Stimulated activated naive CD8-positive, alpha-beta T cell treated with anti-CD3 and anti-CD28 coated beads, Interleukin-15, Interleukin-2, amounts not matched to agents 100 ng/mL and 50 ng/mL, for 24 hours (primary cell): ENCODE measurements at regions not wholly inside any gene's neighbourhood (a gene's known extent, or its start where the extent isn't known, plus 50 kb on each side); places are given as distances from the start of the nearest gene placed in this dataset.

Experiments used
- H3K27ac Mint-ChIP-seq: one replicate; pipeline ENCODE4 v1.8.0; 2021; ENCODE audit warnings: mild to moderate bottlenecking, mixed read lengths
- H3K27me3 Mint-ChIP-seq: one replicate; pipeline ENCODE4 v1.8.0; 2021; ENCODE audit warnings: mixed read lengths
- H3K36me3 Mint-ChIP-seq: one replicate; pipeline ENCODE4 v1.8.0; 2021; ENCODE audit warnings: low read depth, mixed read lengths
- H3K4me1 Mint-ChIP-seq: one replicate; pipeline ENCODE4 v1.8.0; 2021; ENCODE audit warnings: low read depth, mixed read lengths
- H3K4me3 Mint-ChIP-seq: one replicate; pipeline ENCODE4 v1.8.0; 2021; ENCODE audit warnings: mild to moderate bottlenecking, mixed read lengths
- H3K9me3 Mint-ChIP-seq: one replicate; pipeline ENCODE4 v1.8.0; 2021; ENCODE audit warnings: mixed read lengths

GRCh38 chr5:57097526-57097925 lies 76.3 kb upstream of the GPBP1 start:
- H3K9me3 Mint-ChIP-seq: peaks cover 24% of the 10 kb centered on the region
- H3K27ac Mint-ChIP-seq: no peak overlapping the region
- no peaks in the 10 kb centered on the region for H3K4me1 Mint-ChIP-seq
- H3K27me3 Mint-ChIP-seq: peaks cover 6% of the 10 kb centered on the region
- H3K4me3 Mint-ChIP-seq: no peak overlapping the region
- H3K36me3 Mint-ChIP-seq: peaks cover 11% of the 10 kb centered on the region

- Mint-ChIP-seq H3K36me3 (peaks cover 11% of the 10 kb centered on the region), H3K4me1 (no peaks in the 10 kb centered on the region), H3K4me3 (no peak overlapping the region), H3K27me3 (peaks cover 6% of the 10 kb centered on the region), H3K27ac (no peak overlapping the region), H3K9me3 (peaks cover 15% of the 10 kb centered on the region)
Measured at GRCh38 chr5:57102189-57102904, 71.5 kb upstream of the GPBP1 start.

- Mint-ChIP-seq H3K4me1 (no peaks in the 10 kb centered on the region), H3K4me3 (no peak overlapping the region), H3K27me3 (peaks cover 6% of the 10 kb centered on the region), H3K27ac (no peak overlapping the region), H3K9me3 (peaks cover 9% of the 10 kb centered on the region), H3K36me3 (peaks cover 6% of the 10 kb centered on the region)
Measured at GRCh38 chr5:57102905-57103255, 71.0 kb upstream of the GPBP1 start.

- no peak overlapping the region for H3K27ac Mint-ChIP-seq
- no peak overlapping the region for H3K4me3 Mint-ChIP-seq
- peaks cover 4% of the 10 kb centered on the region for H3K36me3 Mint-ChIP-seq
- peaks cover 4% of the 10 kb centered on the region for H3K27me3 Mint-ChIP-seq
- no peaks in the 10 kb centered on the region for H3K4me1 Mint-ChIP-seq
- peaks cover 4% of the 10 kb centered on the region for H3K9me3 Mint-ChIP-seq
Measured at GRCh38 chr5:57103317-57103907, 70.4 kb upstream of the GPBP1 start.

GRCh38 chr5:57106661-57107060 lies 67.2 kb upstream of the GPBP1 start:
- Mint-ChIP-seq H3K4me1 (no peaks in the 10 kb centered on the region), H3K4me3 (no peak overlapping the region), H3K36me3 (no peaks in the 10 kb centered on the region), H3K27me3 (no peaks in the 10 kb centered on the region), H3K27ac (no peak overlapping the region), H3K9me3 (no peaks in the 10 kb centered on the region)

GRCh38 chr5:57111993-57112392 lies 61.9 kb upstream of the GPBP1 start:
- Mint-ChIP-seq H3K9me3 (no peaks in the 10 kb centered on the region), H3K36me3 (no peaks in the 10 kb centered on the region), H3K4me1 (peaks cover 5% of the 10 kb centered on the region), H3K27ac (no peak overlapping the region), H3K27me3 (no peaks in the 10 kb centered on the region), H3K4me3 (no peak overlapping the region)

- Mint-ChIP-seq H3K9me3 (no peaks in the 10 kb centered on the region), H3K4me1 (peaks cover 19% of the 10 kb centered on the region), H3K36me3 (no peaks in the 10 kb centered on the region), H3K27ac (no peak overlapping the region), H3K27me3 (no peaks in the 10 kb centered on the region), H3K4me3 (no peak overlapping the region)
Measured at GRCh38 chr5:57113481-57113880, 60.4 kb upstream of the GPBP1 start.

- no peaks in the 10 kb centered on the region for H3K36me3 Mint-ChIP-seq
- H3K27ac Mint-ChIP-seq: peak overlapping the region; percentile 47
- H3K4me1 Mint-ChIP-seq: peaks cover 19% of the 10 kb centered on the region
- H3K27me3 Mint-ChIP-seq: no peaks in the 10 kb centered on the region
- H3K4me3 Mint-ChIP-seq: no peak overlapping the region
- peaks cover 4% of the 10 kb centered on the region for H3K9me3 Mint-ChIP-seq
Measured at GRCh38 chr5:57117596-57117995, 56.3 kb upstream of the GPBP1 start.

GRCh38 chr5:57119031-57119430 lies 54.8 kb upstream of the GPBP1 start:
- no peak overlapping the region for H3K4me3 Mint-ChIP-seq
- no peak overlapping the region for H3K27ac Mint-ChIP-seq
- H3K36me3 Mint-ChIP-seq: no peaks in the 10 kb centered on the region
- H3K4me1 Mint-ChIP-seq: peaks cover 19% of the 10 kb centered on the region
- H3K27me3 Mint-ChIP-seq: peaks cover 2% of the 10 kb centered on the region
- H3K9me3 Mint-ChIP-seq: peaks cover 10% of the 10 kb centered on the region

GRCh38 chr5:57124014-57124413 lies 49.8 kb upstream of the GPBP1 start:
- H3K27ac Mint-ChIP-seq: no peak overlapping the region
- H3K36me3 Mint-ChIP-seq: no peaks in the 10 kb centered on the region
- H3K4me1 Mint-ChIP-seq: no peaks in the 10 kb centered on the region
- H3K27me3 Mint-ChIP-seq: peaks cover 3% of the 10 kb centered on the region
- H3K4me3 Mint-ChIP-seq: no peak overlapping the region
- peaks cover 11% of the 10 kb centered on the region for H3K9me3 Mint-ChIP-seq
